Endothelial cell of umbilical vein (primary cell): ENCODE measurements at regions not wholly inside any gene's neighbourhood (a gene's known extent, or its start where the extent isn't known, plus 50 kb on each side); places are given as distances from the start of the nearest gene placed in this dataset.
"Not testable (repeated sequence)": the region's sequence is repeated elsewhere in the genome, so short reads cannot be mapped to it uniquely, and the experiment has no call there.

Experiments
- CTCF ChIP-seq, 2 donors: IDR thresholded peaks; 1 replicate in 1 of 2; 2 replicates in 1 of 2; pipeline ENCODE4 v1.5.1; 2011; ENCODE audit warnings: low read length in 2 of 2, mild to moderate bottlenecking in 2 of 2, moderate library complexity in 2 of 2, control low read depth in 1 of 2, inconsistent platforms in 1 of 2, low read depth in 1 of 2; ENCODE audit not compliant: insufficient read depth in 1 of 2; ENCODE audit errors: extremely low read depth in 1 of 2
- EZH2 ChIP-seq: IDR thresholded peaks from 2 replicates; pipeline ENCODE4 v1.6.1; 2012; ENCODE audit warnings: borderline replicate concordance, low read depth, mild to moderate bottlenecking, moderate library complexity, low read length, inconsistent platforms; ENCODE audit not compliant: severe bottlenecking
- FOS ChIP-seq: IDR thresholded peaks from 2 replicates; pipeline ENCODE4 v1.6.1; 2011; ENCODE audit warnings: mild to moderate bottlenecking, low read length, moderate library complexity, borderline replicate concordance; ENCODE audit not compliant: insufficient read depth
- GATA2 ChIP-seq: IDR thresholded peaks from 2 replicates; pipeline ENCODE4 v1.7.0; 2011; ENCODE audit warnings: low read depth, mild to moderate bottlenecking, moderate library complexity, mixed read lengths, low read length; ENCODE audit not compliant: insufficient read length, insufficient read depth
- JUN ChIP-seq: IDR thresholded peaks from 2 replicates; pipeline ENCODE4 v1.6.1; 2011; ENCODE audit warnings: borderline replicate concordance, low read depth; ENCODE audit not compliant: insufficient read length, insufficient read depth
- MAX ChIP-seq: IDR thresholded peaks from 2 replicates; pipeline ENCODE4 v1.6.1; 2011; ENCODE audit not compliant: insufficient read depth, insufficient read length
- MYC ChIP-seq: IDR thresholded peaks from one replicate; pipeline ENCODE4 v1.6.1; 2011; ENCODE audit warnings: mild to moderate bottlenecking, low read depth, low read length
- POLR2A ChIP-seq: IDR thresholded peaks from 2 replicates; pipeline ENCODE4 v1.6.1; 2012; ENCODE audit warnings: low read depth, mild to moderate bottlenecking, control low read depth, low read length
- POLR2AphosphoS5 ChIP-seq: IDR thresholded peaks from 2 replicates; pipeline ENCODE4 v1.6.1; 2012; ENCODE audit warnings: low read depth, mild to moderate bottlenecking, control low read depth, low read length, moderate library complexity; ENCODE audit not compliant: insufficient read depth

- not testable (repeated sequence) for TF ChIP-seq CTCF (IDR thresholded peaks at IDR 0.05; ENCODE audit: extremely low read depth in 1 of 2, insufficient read depth in 1 of 2, low read depth in 1 of 2, low read length in 2 of 2); POLR2A; EZH2; MYC; POLR2AphosphoS5; JUN; MAX; FOS; GATA2
These were observed 676.8 kb downstream of the BCKDHB start for GRCh38 chr6:80783271-80783670.
